ENCODE measurements at regions not wholly inside any gene's neighbourhood (a gene's known extent, or its start where the extent isn't known, plus 50 kb on each side); places are given as distances from the start of the nearest gene placed in this dataset.

DNA sequence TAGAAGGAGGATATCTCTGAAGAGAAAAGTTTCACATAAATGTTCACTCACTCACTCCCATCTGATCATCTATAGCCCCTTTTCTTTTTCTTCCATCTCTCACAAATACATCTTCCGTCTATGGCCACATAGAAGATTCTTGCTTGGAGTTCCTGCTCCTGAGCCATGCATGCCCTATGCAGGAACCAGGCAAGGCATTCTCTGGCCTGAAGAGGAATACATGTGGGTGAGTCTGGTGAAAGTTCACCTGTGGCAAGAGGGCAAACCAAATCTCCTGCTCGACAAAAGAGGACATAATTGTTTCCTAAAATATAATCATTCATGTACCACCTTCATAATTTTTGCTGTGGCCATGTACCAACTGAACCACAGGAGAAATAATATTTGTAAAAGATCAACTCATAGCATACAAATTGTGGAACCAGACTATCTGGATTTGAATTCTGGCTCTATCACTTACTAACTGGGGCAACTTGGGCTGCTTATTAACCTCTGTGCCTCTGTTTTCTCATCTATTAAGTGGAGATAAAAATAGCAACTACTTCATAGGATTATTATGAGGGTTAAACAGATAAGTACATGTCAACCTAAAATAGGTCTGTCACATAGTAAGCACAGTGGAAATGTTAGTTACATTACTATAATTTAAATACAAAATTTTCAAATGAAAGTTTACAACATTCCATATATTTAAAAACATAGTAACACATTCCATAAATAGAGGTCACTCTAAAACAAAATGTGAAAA is 121.2 kb upstream of the NFIB start:
- no peak for TF ChIP-seq POLR2A (IDR thresholded peaks at IDR 0.05)
- TF ChIP-seq, protein P1, sequence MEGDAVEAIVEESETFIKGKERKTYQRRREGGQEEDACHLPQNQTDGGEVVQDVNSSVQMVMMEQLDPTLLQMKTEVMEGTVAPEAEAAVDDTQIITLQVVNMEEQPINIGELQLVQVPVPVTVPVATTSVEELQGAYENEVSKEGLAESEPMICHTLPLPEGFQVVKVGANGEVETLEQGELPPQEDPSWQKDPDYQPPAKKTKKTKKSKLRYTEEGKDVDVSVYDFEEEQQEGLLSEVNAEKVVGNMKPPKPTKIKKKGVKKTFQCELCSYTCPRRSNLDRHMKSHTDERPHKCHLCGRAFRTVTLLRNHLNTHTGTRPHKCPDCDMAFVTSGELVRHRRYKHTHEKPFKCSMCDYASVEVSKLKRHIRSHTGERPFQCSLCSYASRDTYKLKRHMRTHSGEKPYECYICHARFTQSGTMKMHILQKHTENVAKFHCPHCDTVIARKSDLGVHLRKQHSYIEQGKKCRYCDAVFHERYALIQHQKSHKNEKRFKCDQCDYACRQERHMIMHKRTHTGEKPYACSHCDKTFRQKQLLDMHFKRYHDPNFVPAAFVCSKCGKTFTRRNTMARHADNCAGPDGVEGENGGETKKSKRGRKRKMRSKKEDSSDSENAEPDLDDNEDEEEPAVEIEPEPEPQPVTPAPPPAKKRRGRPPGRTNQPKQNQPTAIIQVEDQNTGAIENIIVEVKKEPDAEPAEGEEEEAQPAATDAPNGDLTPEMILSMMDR (IDR thresholded peaks at IDR 0.05 in 8 of 11, conservative IDR thresholded peaks at IDR 0.05 in 3 of 11), result no peak
